RPMI7951 (cell line): ENCODE measurements at regions not wholly inside any gene's neighbourhood (a gene's known extent, or its start where the extent isn't known, plus 50 kb on each side); places are given as distances from the start of the nearest gene placed in this dataset.
"Not testable (repeated sequence)": the region's sequence is repeated elsewhere in the genome, so short reads cannot be mapped to it uniquely, and the experiment has no call there.

Experiments used
- DNase-seq: peaks from one replicate; pipeline ENCODE4 v3.0.0-alpha.2; 2012; ENCODE audit warnings: low read depth

GRCh38 chr12:69187572-69187971 lies 51.8 kb upstream of the CPSF6 start:
- not testable (repeated sequence) for DNase-seq

GRCh38 chr12:69189378-69189978 lies 49.9 kb upstream of the CPSF6 start:
- peak; percentile 11 for DNase-seq
